ENCODE measurements at regions not wholly inside any gene's neighbourhood (a gene's known extent, or its start where the extent isn't known, plus 50 kb on each side); places are given as distances from the start of the nearest gene placed in this dataset.

DNA sequence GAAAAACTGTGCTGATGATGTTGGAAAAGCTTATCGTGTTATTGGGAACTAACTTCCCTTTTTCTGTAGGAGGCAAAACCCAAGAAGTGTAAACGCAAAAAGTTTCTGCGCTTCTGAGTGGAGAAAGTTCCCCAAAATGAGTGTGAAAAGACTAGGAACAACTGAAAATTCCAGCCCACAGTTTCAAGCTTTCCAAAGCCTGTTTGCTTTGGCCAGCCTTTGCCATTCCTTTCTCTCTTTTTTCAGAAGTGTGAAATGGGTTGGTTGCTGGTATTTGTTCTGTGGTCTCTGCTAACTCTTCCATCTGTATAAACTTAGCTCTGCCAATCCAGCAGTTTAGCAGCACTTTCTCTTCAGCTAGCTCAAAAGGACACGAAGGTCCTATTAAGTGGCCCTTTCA, 491.3 kb downstream of the MAFB start:
- no peaks in the 10 kb centered on the region for H4K20me1 ChIP-seq (replicated peaks; ENCODE audit: control insufficient read depth, extremely low read depth, insufficient read depth, low read length)
- H2AFZ ChIP-seq (ENCODE audit: low read depth, low read length) = no peak overlapping the region
- no peak overlapping the region for H3K4me3 ChIP-seq (replicated peaks in 1 of 3; ENCODE audit: insufficient read depth in 1 of 3, low read depth in 1 of 3, low read length in 3 of 3)
- no peaks in the 10 kb centered on the region for H3K36me3 ChIP-seq (ENCODE audit: control insufficient read depth in 2 of 2, extremely low read depth in 1 of 2, insufficient read depth in 2 of 2, low read length in 2 of 2)
- no TSS peak for BruUV-seq (replicated peaks)
- H3K9me3 ChIP-seq (replicated peaks; ENCODE audit: control insufficient read depth, insufficient read depth, low read length) = no peaks in the 10 kb centered on the region
- H3K27me3 ChIP-seq (ENCODE audit: control insufficient read depth in 2 of 2, insufficient read depth in 2 of 2, low read length in 2 of 2) = no peaks in the 10 kb centered on the region
- H3K9me1 ChIP-seq (replicated peaks; ENCODE audit: control insufficient read depth, extremely low read depth, insufficient read depth, low read length) = no peaks in the 10 kb centered on the region
- intact Hi-C loops (cut with micrococcal nuclease) = no loop called here
- H3K79me2 ChIP-seq (ENCODE audit: control insufficient read depth, insufficient read depth, low read length) = no peaks in the 10 kb centered on the region
- dilution Hi-C loops (cut with MboI; ENCODE audit: extremely low pct_ligation_motif_present, low sequenced_read_pairs) = no loop called here
- TF ChIP-seq, protein P1, sequence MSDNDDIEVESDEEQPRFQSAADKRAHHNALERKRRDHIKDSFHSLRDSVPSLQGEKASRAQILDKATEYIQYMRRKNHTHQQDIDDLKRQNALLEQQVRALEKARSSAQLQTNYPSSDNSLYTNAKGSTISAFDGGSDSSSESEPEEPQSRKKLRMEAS (IDR thresholded peaks at IDR 0.05; ENCODE audit: insufficient read depth, insufficient read length) = no peak
- no peak for TF ChIP-seq CTCF (IDR thresholded peaks at IDR 0.05; ENCODE audit: extremely low read depth in 1 of 2, insufficient read depth in 1 of 2, low read depth in 1 of 2, low read length in 2 of 2)
- no peak for TF ChIP-seq JUN (IDR thresholded peaks at IDR 0.05; ENCODE audit: borderline replicate concordance, insufficient read depth, insufficient read length, low read depth)
- TF ChIP-seq MYC (IDR thresholded peaks at IDR 0.05; ENCODE audit: low read depth, low read length) = no peak
- no peak for TF ChIP-seq GATA2 (IDR thresholded peaks at IDR 0.05; ENCODE audit: insufficient read depth, insufficient read length, low read depth, low read length)
- H3K4me2 ChIP-seq (ENCODE audit: insufficient read depth, low read length) = no peak overlapping the region
- H3K27ac ChIP-seq (ENCODE audit: insufficient read depth, low read depth, low read length) = no peak overlapping the region
- no peak for DNase-seq (ENCODE audit: low read depth, low spot score)
- no peaks in the 10 kb centered on the region for H3K4me1 ChIP-seq (ENCODE audit: control insufficient read depth, extremely low read depth, insufficient read depth, low read length)
- FAIRE-seq = no peak
- no peak overlapping the region for H3K9ac ChIP-seq (replicated peaks; ENCODE audit: extremely low read depth, insufficient read depth, low read length)
- ChIA-PET CTCF (no interaction called here), POLR2A (no interaction called here)

DNA sequence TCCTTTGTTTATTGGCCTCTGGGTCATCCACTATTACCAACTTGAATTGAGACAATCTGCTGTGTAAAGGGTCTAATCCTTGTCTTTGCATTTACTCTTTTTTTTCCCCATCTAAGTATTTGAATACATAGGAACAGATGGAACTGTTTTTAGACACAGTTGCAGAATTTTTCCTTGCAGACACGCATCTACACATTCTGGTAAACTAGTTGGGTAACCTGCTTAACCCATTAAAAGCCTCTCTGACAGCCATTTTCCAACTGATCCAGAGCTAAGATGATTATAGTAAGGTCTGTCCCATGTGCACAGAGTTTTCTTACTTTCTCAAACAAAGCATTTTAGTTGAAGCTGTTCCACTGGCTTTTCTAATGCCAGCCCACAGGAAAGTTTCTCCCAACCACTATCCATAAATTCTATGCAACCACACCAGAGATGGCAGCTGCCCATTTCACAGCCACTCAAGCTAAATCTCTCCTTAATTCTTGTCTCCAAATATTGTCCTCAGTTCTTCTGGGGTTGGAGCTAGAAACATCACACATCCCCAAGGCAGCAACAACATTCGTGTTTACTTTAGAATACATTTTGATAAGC, 492.1 kb downstream of the MAFB start:
- Histone ChIP-seq H3K36me3 (ENCODE audit: control insufficient read depth in 2 of 2, extremely low read depth in 1 of 2, insufficient read depth in 2 of 2, low read length in 2 of 2) (no peaks in the 10 kb centered on the region), H3K9ac (replicated peaks; ENCODE audit: extremely low read depth, insufficient read depth, low read length) (no peak overlapping the region), H3K27ac (ENCODE audit: insufficient read depth, low read depth, low read length) (no peak overlapping the region), H3K79me2 (ENCODE audit: control insufficient read depth, insufficient read depth, low read length) (no peaks in the 10 kb centered on the region), H3K27me3 (ENCODE audit: control insufficient read depth in 2 of 2, insufficient read depth in 2 of 2, low read length in 2 of 2) (no peaks in the 10 kb centered on the region), H2AFZ (ENCODE audit: low read depth, low read length) (no peak overlapping the region), H3K4me1 (ENCODE audit: control insufficient read depth, extremely low read depth, insufficient read depth, low read length) (no peaks in the 10 kb centered on the region), H3K9me1 (replicated peaks; ENCODE audit: control insufficient read depth, extremely low read depth, insufficient read depth, low read length) (no peaks in the 10 kb centered on the region), H3K9me3 (replicated peaks; ENCODE audit: control insufficient read depth, insufficient read depth, low read length) (no peaks in the 10 kb centered on the region), H3K4me2 (ENCODE audit: insufficient read depth, low read length) (no peak overlapping the region), H4K20me1 (replicated peaks; ENCODE audit: control insufficient read depth, extremely low read depth, insufficient read depth, low read length) (no peaks in the 10 kb centered on the region), H3K4me3 (replicated peaks in 1 of 3; ENCODE audit: insufficient read depth in 1 of 3, low read depth in 1 of 3, low read length in 3 of 3) (no peak overlapping the region)
- intact Hi-C loops (cut with micrococcal nuclease) (no loop called here), dilution Hi-C loops (cut with MboI; ENCODE audit: extremely low pct_ligation_motif_present, low sequenced_read_pairs) (no loop called here)
- CTCF ChIA-PET = interaction anchor here (1.2 kb wide), 1 partner anchor 493 kb away, joined by 3 read pairs; no protein-coding TSS in a partner anchor
- FAIRE-seq (no peak), DNase-seq (ENCODE audit: low read depth, low spot score) (no peak)
- no peak for TF ChIP-seq MYC (IDR thresholded peaks at IDR 0.05; ENCODE audit: low read depth, low read length)
- TF ChIP-seq POLR2AphosphoS5 (IDR thresholded peaks at IDR 0.05; ENCODE audit: insufficient read depth, low read depth, low read length) = no peak
- no peak for TF ChIP-seq JUN (IDR thresholded peaks at IDR 0.05; ENCODE audit: borderline replicate concordance, insufficient read depth, insufficient read length, low read depth)
- no peak for TF ChIP-seq CTCF (IDR thresholded peaks at IDR 0.05; ENCODE audit: extremely low read depth in 1 of 2, insufficient read depth in 1 of 2, low read depth in 1 of 2, low read length in 2 of 2)
- TF ChIP-seq FOS (IDR thresholded peaks at IDR 0.05; ENCODE audit: borderline replicate concordance, insufficient read depth, low read length) = no peak
- no peak for TF ChIP-seq EZH2 (IDR thresholded peaks at IDR 0.05; ENCODE audit: borderline replicate concordance, low read depth, low read length, severe bottlenecking)
- TF ChIP-seq POLR2A (IDR thresholded peaks at IDR 0.05; ENCODE audit: low read depth, low read length) = no peak
- TF ChIP-seq, protein P1 (IDR thresholded peaks at IDR 0.05; ENCODE audit: insufficient read depth, insufficient read length) = no peak
- TF ChIP-seq GATA2 (IDR thresholded peaks at IDR 0.05; ENCODE audit: insufficient read depth, insufficient read length, low read depth, low read length) = no peak
- no TSS peak for BruUV-seq (replicated peaks)
- POLR2A ChIA-PET = no interaction called here
